A549 (cell line): ENCODE measurements at regions not wholly inside any gene's neighbourhood (a gene's known extent, or its start where the extent isn't known, plus 50 kb on each side); places are given as distances from the start of the nearest gene placed in this dataset.

Experiments
- GATA3 ChIP-seq: IDR thresholded peaks from 2 replicates; pipeline ENCODE4 v1.6.1; 2012; ENCODE audit warnings: borderline replicate concordance
- HDAC2 ChIP-seq: fragments of 200-600 bp; sonication (generic); IDR thresholded peaks from 2 replicates; pipeline ENCODE4 v1.6.1; 2016
- MAFK ChIP-seq: fragments of 450-650 bp; IDR thresholded peaks from 2 replicates; pipeline ENCODE4 v1.6.1; 2014; ENCODE audit not compliant: partially characterized antibody
- POLR2AphosphoS2 ChIP-seq: conservative IDR thresholded peaks from 2 replicates; pipeline ENCODE4 v1.6.1; 2012; ENCODE audit warnings: low read length, improper control_type of control experiment, inconsistent platforms
- TF ChIP-seq, protein P1 (sequence below): fragments of >200 bp; sonication (Bioruptor Twin); formaldehyde crosslinking; IDR thresholded peaks from 3 replicates; pipeline ENCODE4 v1.5.1; 2016
- TF ChIP-seq, protein P2 (sequence below): IDR thresholded peaks from 2 replicates; pipeline ENCODE4 v1.6.1; 2012
- TF ChIP-seq, protein P3 (sequence below): fragments of 250-450 bp; sonication (Bioruptor Pico); IDR thresholded peaks from 2 replicates; pipeline ENCODE4 v1.5.0; 2021; ENCODE audit warnings: mild to moderate bottlenecking, moderate library complexity, borderline replicate concordance

DNA sequence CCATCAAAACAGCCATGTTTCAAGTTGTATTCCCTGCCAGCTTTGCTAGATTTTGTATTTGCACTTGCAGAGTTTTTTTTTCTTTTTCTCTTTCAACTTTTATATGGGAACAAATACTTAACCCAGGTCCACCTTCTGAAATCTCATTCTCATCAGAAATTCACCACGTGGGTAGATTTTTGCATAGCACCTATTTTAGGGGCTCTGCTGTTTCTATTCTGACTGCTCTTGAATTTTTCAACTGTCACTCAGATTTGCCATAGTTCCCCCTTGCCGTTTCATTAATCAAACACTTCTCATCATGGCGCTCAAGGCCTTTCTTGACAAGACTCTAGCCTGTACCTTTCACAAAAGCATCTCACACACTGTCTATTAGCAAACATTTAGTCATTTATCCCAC lies 767.2 kb downstream of the VRK1 start:
- TF ChIP-seq HDAC2, result no peak
- TF ChIP-seq, protein P1, sequence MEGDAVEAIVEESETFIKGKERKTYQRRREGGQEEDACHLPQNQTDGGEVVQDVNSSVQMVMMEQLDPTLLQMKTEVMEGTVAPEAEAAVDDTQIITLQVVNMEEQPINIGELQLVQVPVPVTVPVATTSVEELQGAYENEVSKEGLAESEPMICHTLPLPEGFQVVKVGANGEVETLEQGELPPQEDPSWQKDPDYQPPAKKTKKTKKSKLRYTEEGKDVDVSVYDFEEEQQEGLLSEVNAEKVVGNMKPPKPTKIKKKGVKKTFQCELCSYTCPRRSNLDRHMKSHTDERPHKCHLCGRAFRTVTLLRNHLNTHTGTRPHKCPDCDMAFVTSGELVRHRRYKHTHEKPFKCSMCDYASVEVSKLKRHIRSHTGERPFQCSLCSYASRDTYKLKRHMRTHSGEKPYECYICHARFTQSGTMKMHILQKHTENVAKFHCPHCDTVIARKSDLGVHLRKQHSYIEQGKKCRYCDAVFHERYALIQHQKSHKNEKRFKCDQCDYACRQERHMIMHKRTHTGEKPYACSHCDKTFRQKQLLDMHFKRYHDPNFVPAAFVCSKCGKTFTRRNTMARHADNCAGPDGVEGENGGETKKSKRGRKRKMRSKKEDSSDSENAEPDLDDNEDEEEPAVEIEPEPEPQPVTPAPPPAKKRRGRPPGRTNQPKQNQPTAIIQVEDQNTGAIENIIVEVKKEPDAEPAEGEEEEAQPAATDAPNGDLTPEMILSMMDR, result no peak
- TF ChIP-seq MAFK, result no peak
- no peak for TF ChIP-seq GATA3
- TF ChIP-seq, protein P2, sequence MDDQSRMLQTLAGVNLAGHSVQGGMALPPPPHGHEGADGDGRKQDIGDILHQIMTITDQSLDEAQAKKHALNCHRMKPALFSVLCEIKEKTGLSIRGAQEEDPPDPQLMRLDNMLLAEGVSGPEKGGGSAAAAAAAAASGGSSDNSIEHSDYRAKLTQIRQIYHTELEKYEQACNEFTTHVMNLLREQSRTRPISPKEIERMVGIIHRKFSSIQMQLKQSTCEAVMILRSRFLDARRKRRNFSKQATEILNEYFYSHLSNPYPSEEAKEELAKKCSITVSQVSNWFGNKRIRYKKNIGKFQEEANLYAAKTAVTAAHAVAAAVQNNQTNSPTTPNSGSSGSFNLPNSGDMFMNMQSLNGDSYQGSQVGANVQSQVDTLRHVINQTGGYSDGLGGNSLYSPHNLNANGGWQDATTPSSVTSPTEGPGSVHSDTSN, result no peak
- no peak for TF ChIP-seq POLR2AphosphoS2
- TF ChIP-seq, protein P3, sequence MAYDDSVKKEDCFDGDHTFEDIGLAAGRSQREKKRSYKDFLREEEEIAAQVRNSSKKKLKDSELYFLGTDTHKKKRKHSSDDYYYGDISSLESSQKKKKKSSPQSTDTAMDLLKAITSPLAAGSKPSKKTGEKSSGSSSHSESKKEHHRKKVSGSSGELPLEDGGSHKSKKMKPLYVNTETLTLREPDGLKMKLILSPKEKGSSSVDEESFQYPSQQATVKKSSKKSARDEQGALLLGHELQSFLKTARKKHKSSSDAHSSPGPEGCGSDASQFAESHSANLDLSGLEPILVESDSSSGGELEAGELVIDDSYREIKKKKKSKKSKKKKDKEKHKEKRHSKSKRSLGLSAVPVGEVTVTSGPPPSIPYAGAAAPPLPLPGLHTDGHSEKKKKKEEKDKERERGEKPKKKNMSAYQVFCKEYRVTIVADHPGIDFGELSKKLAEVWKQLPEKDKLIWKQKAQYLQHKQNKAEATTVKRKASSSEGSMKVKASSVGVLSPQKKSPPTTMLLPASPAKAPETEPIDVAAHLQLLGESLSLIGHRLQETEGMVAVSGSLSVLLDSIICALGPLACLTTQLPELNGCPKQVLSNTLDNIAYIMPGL, result no peak
